HepG2 (cell line): ENCODE measurements at regions not wholly inside any gene's neighbourhood (a gene's known extent, or its start where the extent isn't known, plus 50 kb on each side); places are given as distances from the start of the nearest gene placed in this dataset.

Source experiments
- ATAC-seq: fragments of 200-7000 bp; cut with Tn5 transposase; 3 replicates; pipeline ENCODE4 v1.9.1; 2020; ENCODE audit warnings: mild to moderate bottlenecking, moderate library complexity
- BruUV-seq: library from RNA; stranded (reverse); fragments of 400-500 nt; replicated peaks from 2 replicates; lab custom pipeline; 2021; lab: Mats Ljungman, UMichigan
- CTCF ChIA-PET: fragments of 300-600 bp; formaldehyde crosslinking; extraction: SDS; loops from one replicate; lab custom pipeline; 2021; ENCODE audit warnings: low total read pairs, inconsistent platforms, low intra/inter-chr PET ratio; lab: Yijun Ruan, JAX
- POLR2A ChIA-PET: fragments of 350-600 bp; sonication (Branson Sonifier 250); formaldehyde crosslinking; loops from one replicate; lab custom pipeline; 2020; ENCODE audit warnings: antibody characterized with exemption, inconsistent platforms; lab: Yijun Ruan, JAX
- DNase-seq: peaks from one replicate; pipeline ENCODE4 v3.0.0-alpha.2; 2015; ENCODE audit warnings: low spot score
- FAIRE-seq: peaks from 3 replicates; lab custom pipeline; 2011; peaks lifted over from hg19 to GRCh38; lab: Jason Lieb, UNC
- H2AFZ ChIP-seq: one replicate; pipeline ENCODE4 v1.6.1; 2011; ENCODE audit warnings: low read length, inconsistent platforms
- H3K27ac ChIP-seq: fragments of 300-600 bp; 3 replicates; pipeline ENCODE4 v1.8.0; 2011; ENCODE audit warnings: mixed run types, mild to moderate bottlenecking, mixed read lengths, low read length, inconsistent platforms; ENCODE audit not compliant: insufficient read depth; ENCODE audit errors: extremely low read length
- H3K27me3 ChIP-seq, 2 experiments: fragments of 200-600 bp in 1 of 2; 2 replicates in 1 of 2; 3 replicates in 1 of 2; pipeline versions ENCODE4 v1.6.0 to v1.8.0; 2011; ENCODE audit warnings: low read length in 2 of 2, mild to moderate bottlenecking in 2 of 2, moderate library complexity in 2 of 2, inconsistent platforms in 1 of 2; ENCODE audit not compliant: insufficient read depth in 2 of 2, control insufficient read depth in 1 of 2
- H3K36me3 ChIP-seq, 2 experiments: fragments of 200-600 bp in 1 of 2; replicated peaks in 1 of 2; 2 replicates in 1 of 2; 3 replicates in 1 of 2; pipeline versions ENCODE4 v1.5.1 to v1.8.0; 2011; ENCODE audit warnings: low read length in 2 of 2, inconsistent platforms in 1 of 2; ENCODE audit not compliant: insufficient read depth in 2 of 2, control insufficient read depth in 1 of 2
- H3K4me1 ChIP-seq: 2 replicates; pipeline ENCODE4 v1.5.1; 2012; ENCODE audit warnings: low read length, inconsistent platforms; ENCODE audit not compliant: insufficient read depth
- H3K4me2 ChIP-seq: 2 replicates; pipeline ENCODE4 v1.6.0; 2011; ENCODE audit warnings: low read depth, low read length, inconsistent platforms
- H3K4me3 ChIP-seq, 3 experiments: fragments of 200-600 bp in 1 of 3; sonication (generic), shearing (Covaris generic) in 1 of 3; replicated peaks in 1 of 3; 2 replicates each; pipeline ENCODE4 v1.5.1; 2011 to 2016; ENCODE audit warnings: low read length in 3 of 3, inconsistent platforms in 2 of 3, low read depth in 2 of 3, mild to moderate bottlenecking in 2 of 3, control low read depth in 1 of 3, mixed read lengths in 1 of 3; ENCODE audit not compliant: insufficient read depth in 1 of 3
- H3K79me2 ChIP-seq: one replicate; pipeline ENCODE4 v1.6.1; 2011; ENCODE audit warnings: low read length, inconsistent platforms; ENCODE audit not compliant: insufficient read depth
- H3K9ac ChIP-seq: 2 replicates; pipeline ENCODE4 v1.6.0; 2011; ENCODE audit warnings: mild to moderate bottlenecking, low read depth, low read length, inconsistent platforms; ENCODE audit not compliant: insufficient read depth
- H3K9me3 ChIP-seq: 2 replicates; pipeline ENCODE4 v1.5.1; 2012; ENCODE audit warnings: mild to moderate bottlenecking, low read length
- H4K20me1 ChIP-seq: 2 replicates; pipeline ENCODE4 v1.6.0; 2011; ENCODE audit warnings: inconsistent platforms, mild to moderate bottlenecking, low read length, moderate library complexity; ENCODE audit not compliant: insufficient read depth
- CREM ChIP-seq, 2 experiments: sonication (generic) in 1 of 2; formaldehyde crosslinking in 1 of 2; IDR thresholded peaks; 2 replicates each; pipeline versions ENCODE4 v1.4.0 to v1.6.1; 2016 to 2020; ENCODE audit warnings: antibody characterized with exemption in 1 of 2, mild to moderate bottlenecking in 1 of 2, missing genetic modification reagents in 1 of 2
- FOXA1 ChIP-seq, 2 experiments: fragments of 450-650 bp in 1 of 2; sonication (generic) in 1 of 2; formaldehyde crosslinking in 1 of 2; IDR thresholded peaks; 2 replicates each; pipeline versions ENCODE4 v1.4.0 to v1.6.1; 2016 to 2020; ENCODE audit warnings: missing genetic modification reagents in 1 of 2
- KLF16 ChIP-seq, 2 experiments: sonication (generic) in 1 of 2; formaldehyde crosslinking in 1 of 2; IDR thresholded peaks; 2 replicates each; pipeline versions ENCODE4 v1.6.1 to v1.8.0; 2016 to 2023; ENCODE audit warnings: missing genetic modification reagents in 2 of 2, missing compliant biosample characterization in 1 of 2
- SAFB2 ChIP-seq: sonication (generic); formaldehyde crosslinking; IDR thresholded peaks from 2 replicates; pipeline ENCODE4 v1.5.1; 2020; ENCODE audit warnings: missing genetic modification reagents, low read depth, mild to moderate bottlenecking, borderline replicate concordance
- ZNF83 ChIP-seq: sonication (generic); formaldehyde crosslinking; IDR thresholded peaks from 2 replicates; pipeline ENCODE4 v1.4.0; 2020; ENCODE audit warnings: missing genetic modification reagents, mild to moderate bottlenecking, borderline replicate concordance
- WGBS: methylation state at CpG from one replicate; pipeline ENCODE4 v1.1.6; 2017; ENCODE audit warnings: low lambda C conversion rate; 5-methylcytosine and 5-hydroxymethylcytosine counted together
- in situ Hi-C: cut with HindIII; loops from 2 replicates; pipeline ENCODE4 v1.10.0; 2017; ENCODE audit warnings: low pct_unique_long_range_greater_than_20kb; ENCODE audit not compliant: extremely low pct_ligation_motif_present
- intact Hi-C: fragments of 100-400 bp; cut with micrococcal nuclease; formaldehyde crosslinking; loops from one replicate; pipeline ENCODE4 v1.10.0; 2022; ENCODE audit not compliant: unreplicated experiment
- TF ChIP-seq, protein P1 (sequence below): IDR thresholded peaks from 2 replicates; pipeline ENCODE4 v1.6.1; 2012; ENCODE audit warnings: inconsistent platforms
- TF ChIP-seq, protein P2 (sequence below): sonication (generic); formaldehyde crosslinking; IDR thresholded peaks from 2 replicates; pipeline ENCODE4 v1.4.0; 2020; ENCODE audit warnings: mild to moderate bottlenecking, low read depth, missing genetic modification reagents

DNA sequence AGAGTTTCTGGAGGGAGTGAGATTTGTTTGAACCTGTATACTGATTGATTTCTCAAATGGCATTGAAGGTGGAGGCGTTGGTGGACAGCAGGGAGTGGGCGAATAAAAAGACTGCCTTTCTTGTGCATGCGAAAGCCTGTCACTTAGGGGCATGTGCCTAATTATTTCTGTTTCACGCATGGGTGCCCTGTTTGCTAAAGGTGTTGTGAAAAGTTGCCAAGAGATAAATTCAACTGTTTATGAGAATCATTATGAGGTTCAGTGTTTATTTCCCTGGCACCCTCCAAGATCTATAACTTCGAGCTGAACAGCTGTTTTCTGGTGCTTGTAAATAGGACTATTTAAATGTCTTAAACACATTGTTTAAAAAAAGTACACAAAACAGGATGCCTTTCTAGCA, 67.4 kb upstream of the DMRTA1 start:
- Histone ChIP-seq H3K27me3 (no peaks in the 10 kb centered on the region), H3K36me3 (no peaks in the 10 kb centered on the region), H3K27ac (no peak overlapping the region), H4K20me1 (no peaks in the 10 kb centered on the region), H3K9ac (no peak overlapping the region), H3K9me3 (0 out of 2 replicates have a peak, but pooled peaks cover under 1% of the 10 kb centered on the region), H3K79me2 (no peaks in the 10 kb centered on the region), H2AFZ (no peak overlapping the region), H3K4me3 (no peak overlapping the region), H3K4me1 (no peaks in the 10 kb centered on the region), H3K4me2 (no peak overlapping the region)
- no TSS peak for BruUV-seq
- in situ Hi-C loops (no loop called here), intact Hi-C loops (no loop called here)
- FAIRE-seq (no peak), ATAC-seq (no peak), DNase-seq (no peak)
- TF ChIP-seq SAFB2 (CRISPR knock-in tag), result no peak
- no peak for TF ChIP-seq ZNF83 (CRISPR knock-in tag)
- TF ChIP-seq, protein P1, sequence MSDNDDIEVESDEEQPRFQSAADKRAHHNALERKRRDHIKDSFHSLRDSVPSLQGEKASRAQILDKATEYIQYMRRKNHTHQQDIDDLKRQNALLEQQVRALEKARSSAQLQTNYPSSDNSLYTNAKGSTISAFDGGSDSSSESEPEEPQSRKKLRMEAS, result no peak
- no peak for TF ChIP-seq KLF16 (CRISPR knock-in tag; IDR thresholded peaks at IDR 0.05)
- TF ChIP-seq, protein P2, sequence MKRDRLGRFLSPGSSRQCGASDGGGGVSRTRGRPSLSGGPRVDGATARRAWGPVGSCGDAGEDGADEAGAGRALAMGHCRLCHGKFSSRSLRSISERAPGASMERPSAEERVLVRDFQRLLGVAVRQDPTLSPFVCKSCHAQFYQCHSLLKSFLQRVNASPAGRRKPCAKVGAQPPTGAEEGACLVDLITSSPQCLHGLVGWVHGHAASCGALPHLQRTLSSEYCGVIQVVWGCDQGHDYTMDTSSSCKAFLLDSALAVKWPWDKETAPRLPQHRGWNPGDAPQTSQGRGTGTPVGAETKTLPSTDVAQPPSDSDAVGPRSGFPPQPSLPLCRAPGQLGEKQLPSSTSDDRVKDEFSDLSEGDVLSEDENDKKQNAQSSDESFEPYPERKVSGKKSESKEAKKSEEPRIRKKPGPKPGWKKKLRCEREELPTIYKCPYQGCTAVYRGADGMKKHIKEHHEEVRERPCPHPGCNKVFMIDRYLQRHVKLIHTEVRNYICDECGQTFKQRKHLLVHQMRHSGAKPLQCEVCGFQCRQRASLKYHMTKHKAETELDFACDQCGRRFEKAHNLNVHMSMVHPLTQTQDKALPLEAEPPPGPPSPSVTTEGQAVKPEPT (CRISPR knock-in tag), result no peak
- TF ChIP-seq FOXA1 (IDR thresholded peaks at IDR 0.05), result no peak
- TF ChIP-seq FOXA1 (CRISPR knock-in tag; IDR thresholded peaks at IDR 0.05), result no peak
- no peak for TF ChIP-seq CREM (IDR thresholded peaks at IDR 0.05)
- TF ChIP-seq CREM (CRISPR knock-in tag; IDR thresholded peaks at IDR 0.05), result no peak
- ChIA-PET POLR2A (no interaction called here), CTCF (no interaction called here)
- WGBS, result 21% methylated on average over 5 of the region's 5 CpGs
